ENCODE measurements at regions not wholly inside any gene's neighbourhood (a gene's known extent, or its start where the extent isn't known, plus 50 kb on each side); places are given as distances from the start of the nearest gene placed in this dataset.

DNA sequence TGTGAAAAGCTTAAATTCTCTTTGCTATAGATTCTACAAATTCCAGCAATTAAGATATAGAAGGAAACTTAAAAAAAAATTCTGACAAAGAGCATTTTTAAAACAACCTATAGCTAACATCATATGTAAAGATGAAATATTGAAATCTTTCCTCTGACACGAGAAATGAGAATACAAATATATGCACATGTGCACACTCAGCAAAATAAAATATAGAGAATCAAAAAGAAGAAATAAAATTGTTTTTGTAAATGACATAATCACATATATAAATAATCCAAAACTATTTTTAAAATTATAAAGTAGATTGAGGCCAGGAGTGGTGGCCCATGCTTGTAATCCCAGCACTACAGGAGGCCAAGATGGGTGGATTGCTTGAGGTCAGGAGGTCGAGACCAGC, 265.1 kb downstream of the IRX2 start:
- Histone ChIP-seq H2BK5ac (ENCODE audit: low read depth, low read length) (no peak overlapping the region), H3K79me2 (ENCODE audit: control insufficient read depth in 1 of 2, insufficient read depth in 2 of 2, low read length in 2 of 2) (no peaks in the 10 kb centered on the region), H2AFZ (ENCODE audit: low read length) (no peak overlapping the region), H3K56ac (replicated peaks; ENCODE audit: insufficient read length, low read depth, low read length) (no peak overlapping the region), H3K14ac (ENCODE audit: insufficient read length) (no peak overlapping the region), H3K27ac (ENCODE audit: low read depth, low read length) (no peak overlapping the region), H3K9me3 (ENCODE audit: insufficient read depth in 2 of 2, low read depth in 1 of 2, low read length in 1 of 2) (peaks cover 5 to 8% of the 10 kb centered on the region in 2 experiments; a peak in 3 of 4 replicates), H4K8ac (ENCODE audit: extremely low read depth, insufficient read depth, low read length) (no peak overlapping the region), H4K20me1 (replicated peaks in 1 of 2; ENCODE audit: control insufficient read depth in 1 of 2, insufficient read depth in 2 of 2, low read length in 2 of 2) (no peaks in the 10 kb centered on the region), H3K23me2 (ENCODE audit: low read depth, low read length) (no peaks in the 10 kb centered on the region), H3K79me1 (ENCODE audit: low read depth, low read length) (no peaks in the 10 kb centered on the region), H3K9ac (replicated peaks in 1 of 4; ENCODE audit: extremely low read depth in 1 of 4, low read depth in 3 of 4, low read length in 3 of 4) (no peak overlapping the region), H3K4me2 (ENCODE audit: insufficient read depth in 1 of 2, low read depth in 2 of 2, low read length in 2 of 2) (no peak overlapping the region), H3K4ac (replicated peaks; ENCODE audit: insufficient read length, low read depth, low read length) (no peak overlapping the region), H3K27me3 (replicated peaks in 1 of 4; ENCODE audit: control insufficient read depth in 3 of 4, extremely low read depth in 1 of 4, insufficient read depth in 3 of 4, low read length in 3 of 4) (no peaks in the 10 kb centered on the region), H2AK5ac (ENCODE audit: low read depth, low read length) (no peak overlapping the region), H3K23ac (ENCODE audit: insufficient read length) (no peak overlapping the region), H2BK120ac (replicated peaks; ENCODE audit: low read depth, low read length) (no peak overlapping the region), H3K18ac (ENCODE audit: extremely low read depth, low read length) (no peak overlapping the region), H2BK15ac (ENCODE audit: low read length) (no peak overlapping the region), H3K4me3 (ENCODE audit: extremely low read depth in 1 of 4, insufficient read depth in 2 of 4, low read depth in 3 of 4, low read length in 4 of 4) (no peak overlapping the region), H3K4me1 (replicated peaks in 1 of 4; ENCODE audit: control insufficient read depth in 3 of 4, insufficient read depth in 4 of 4, low read length in 3 of 4) (no peaks in the 10 kb centered on the region), H3K36me3 (ENCODE audit: control insufficient read depth in 2 of 4, insufficient read depth in 4 of 4, low read length in 3 of 4) (no peaks in the 10 kb centered on the region), H2BK20ac (ENCODE audit: low read length) (no peak overlapping the region), H4K5ac (ENCODE audit: insufficient read length, low read depth, low read length) (no peak overlapping the region), H2BK12ac (ENCODE audit: low read depth, low read length) (no peak overlapping the region), H4K91ac (replicated peaks; ENCODE audit: insufficient read length, low read length) (no peak overlapping the region)
- DNase-seq (ENCODE audit: low read depth in 1 of 2, low spot score in 2 of 2) (no peak), FAIRE-seq (no peak)
- 80% methylated on average over 2 of the region's 2 CpGs; no CpG with 5 or more reads in 1 of the 2 experiments for WGBS, 2 experiments (ENCODE audit: extremely low coverage in 1 of 2, insufficient coverage in 1 of 2, insufficient read length in 1 of 2, insufficient replicate concordance in 2 of 2, low coverage in 1 of 2, low lambda C conversion rate in 2 of 2, missing lambda C conversion rate in 1 of 2)
- TF ChIP-seq RBBP5 (IDR thresholded peaks at IDR 0.05; ENCODE audit: borderline replicate concordance, low read depth, low read length), result no peak
- ChIA-PET POLR2A (ENCODE audit: partially characterized antibody) (no interaction called here), CTCF (ENCODE audit: partially characterized antibody) (no interaction called here)

Data from H1 (cell line).